K562 (cell line): ENCODE measurements at regions not wholly inside any gene's neighbourhood (a gene's known extent, or its start where the extent isn't known, plus 50 kb on each side); places are given as distances from the start of the nearest gene placed in this dataset.

Experiments
- ATAC-seq: fragments of 200-7000 bp; cut with Tn5 transposase; 3 replicates; pipeline ENCODE4 v1.9.1; 2020; ENCODE audit warnings: moderate library complexity
- BruUV-seq: library from RNA; stranded (reverse); fragments of 400-500 nt; replicated peaks from 2 replicates; lab custom pipeline; 2021; lab: Mats Ljungman, UMichigan
- CTCF ChIA-PET: fragments of 300-600 bp; formaldehyde crosslinking; extraction: SDS; loops from one replicate; lab custom pipeline; 2021; ENCODE audit warnings: low intra/inter-chr PET ratio; lab: Yijun Ruan, JAX
- POLR2A ChIA-PET: fragments of 300-600, 350-650 bp; sonication (Branson Sonifier 250); formaldehyde crosslinking; extraction: SDS; loops from one replicate; lab custom pipeline; 2021; ENCODE audit warnings: antibody characterized with exemption, inconsistent platforms; lab: Yijun Ruan, JAX
- DNase-seq, 4 experiments: peaks; one replicate each; pipeline versions ENCODE4 v3.0.0 to v3.0.0-alpha.2; 2011 to 2018; ENCODE audit warnings: low spot score in 3 of 4, mixed read lengths in 3 of 4; ENCODE audit errors: extremely low read depth in 1 of 4
- FAIRE-seq: peaks from 2 replicates; lab custom pipeline; 2011; peaks lifted over from hg19 to GRCh38; lab: Jason Lieb, UNC
- H2AFZ ChIP-seq: 2 replicates; pipeline ENCODE4 v1.6.0; 2011; ENCODE audit warnings: low read depth, low read length, control low read depth, inconsistent platforms
- H3K27ac ChIP-seq: fragments of 200-600 bp; 3 replicates; pipeline ENCODE4 v1.8.0; 2011; ENCODE audit warnings: low read depth, mild to moderate bottlenecking, control low read depth, inconsistent platforms, low read length, moderate library complexity, mixed read lengths; ENCODE audit errors: extremely low read depth
- H3K27me3 ChIP-seq, 2 experiments: fragments of 300-600 bp in 1 of 2; 2 replicates in 1 of 2; 3 replicates in 1 of 2; pipeline versions ENCODE4 v1.6.0 to v1.8.0; 2011; ENCODE audit warnings: inconsistent platforms in 2 of 2, low read length in 2 of 2, mild to moderate bottlenecking in 1 of 2, mixed read lengths in 1 of 2, moderate library complexity in 1 of 2; ENCODE audit not compliant: control insufficient read depth in 2 of 2, insufficient read depth in 2 of 2
- H3K36me3 ChIP-seq: fragments of 300-600 bp; 3 replicates; pipeline ENCODE4 v1.8.0; 2011; ENCODE audit warnings: mild to moderate bottlenecking, low read length, inconsistent platforms; ENCODE audit not compliant: control insufficient read depth, insufficient read depth
- H3K4me1 ChIP-seq, 2 experiments: fragments of 200-600 bp in 1 of 2; replicated peaks in 1 of 2; 2 replicates in 1 of 2; 3 replicates in 1 of 2; pipeline versions ENCODE4 v1.5.1 to v1.8.0; 2011; ENCODE audit warnings: inconsistent platforms in 2 of 2, low read length in 2 of 2, mild to moderate bottlenecking in 1 of 2, mixed read lengths in 1 of 2, moderate library complexity in 1 of 2; ENCODE audit not compliant: control insufficient read depth in 2 of 2, insufficient read depth in 2 of 2
- H3K4me2 ChIP-seq: 2 replicates; pipeline ENCODE4 v1.6.1; 2011; ENCODE audit warnings: low read length, control low read depth, inconsistent platforms, mixed read lengths; ENCODE audit not compliant: insufficient read depth
- H3K4me3 ChIP-seq: fragments of 200-600 bp; sonication (generic), shearing (Covaris generic); 2 replicates; pipeline ENCODE4 v1.5.1; 2016; ENCODE audit warnings: control low read depth, inconsistent platforms
- H3K79me2 ChIP-seq: fragments of 200-600 bp; 3 replicates; pipeline ENCODE4 v1.8.0; 2011; ENCODE audit warnings: low read length, inconsistent platforms; ENCODE audit not compliant: control insufficient read depth, insufficient read depth
- H3K9ac ChIP-seq, 2 experiments: 2 replicates each; pipeline versions ENCODE4 v1.6.0 to v1.6.1; 2011; ENCODE audit warnings: low read depth in 2 of 2, low read length in 2 of 2, control low read depth in 1 of 2, inconsistent platforms in 1 of 2, mild to moderate bottlenecking in 1 of 2, mixed read lengths in 1 of 2; ENCODE audit not compliant: insufficient read depth in 1 of 2
- H3K9me1 ChIP-seq: one replicate; pipeline ENCODE4 v1.6.0; 2011; ENCODE audit warnings: inconsistent platforms, mild to moderate bottlenecking, low read length, moderate library complexity; ENCODE audit not compliant: control insufficient read depth, insufficient read depth
- H3K9me3 ChIP-seq: replicated peaks from 2 replicates; pipeline ENCODE4 v1.5.1; 2011; ENCODE audit warnings: low read depth, low read length, inconsistent platforms; ENCODE audit not compliant: control insufficient read depth, insufficient read depth
- H4K20me1 ChIP-seq: replicated peaks from 2 replicates; pipeline ENCODE4 v1.6.1; 2011; ENCODE audit warnings: low read length, inconsistent platforms, mixed read lengths; ENCODE audit not compliant: control insufficient read depth, insufficient read depth
- CXXC5 ChIP-seq: fragments of 250-450 bp; sonication (Bioruptor Pico); IDR thresholded peaks from 2 replicates; pipeline ENCODE4 v1.8.0; 2022; ENCODE audit warnings: inconsistent platforms, mild to moderate bottlenecking, moderate library complexity
- FOXM1 ChIP-seq, 2 experiments: fragments of 450-650 bp in 1 of 2; sonication (generic) in 1 of 2; formaldehyde crosslinking in 1 of 2; IDR thresholded peaks; 2 replicates each; pipeline versions ENCODE4 v1.6.1 to v1.9.0; 2017 to 2022; ENCODE audit warnings: low read depth in 2 of 2, mild to moderate bottlenecking in 2 of 2, missing genetic modification reagents in 1 of 2, moderate library complexity in 1 of 2
- KLF6 ChIP-seq: fragments of 250-450 bp; sonication (Bioruptor Pico); IDR thresholded peaks from 2 replicates; pipeline ENCODE4 v1.4.0; 2020; ENCODE audit warnings: mild to moderate bottlenecking, moderate library complexity, borderline replicate concordance
- NFIC ChIP-seq: fragments of 450-650 bp; IDR thresholded peaks from 2 replicates; pipeline ENCODE4 v1.6.1; 2017; ENCODE audit warnings: mild to moderate bottlenecking, inconsistent platforms
- POU5F1 ChIP-seq: fragments of 150-350 bp; IDR thresholded peaks from 2 replicates; pipeline ENCODE4 v1.6.1; 2014; ENCODE audit warnings: borderline replicate concordance, low read length, low read depth, mild to moderate bottlenecking; ENCODE audit not compliant: partially characterized antibody
- SLC30A9 ChIP-seq: fragments of 250-450 bp; sonication (Bioruptor Pico); IDR thresholded peaks from 2 replicates; pipeline ENCODE4 v1.8.0; 2022; ENCODE audit warnings: mild to moderate bottlenecking, moderate library complexity
- SMC3 ChIP-seq: conservative IDR thresholded peaks from 2 replicates; pipeline ENCODE4 v1.6.1; 2011; ENCODE audit warnings: low read depth, low read length, improper control_type of control experiment; ENCODE audit not compliant: insufficient read depth
- SRSF3 ChIP-seq: fragments of 200-400 bp; formaldehyde crosslinking; IDR thresholded peaks from 2 replicates; pipeline ENCODE4 v1.6.1; 2016; ENCODE audit warnings: mild to moderate bottlenecking, low read length, moderate library complexity; ENCODE audit not compliant: insufficient read depth
- TEAD2 ChIP-seq: fragments of 450-650 bp; IDR thresholded peaks from 2 replicates; pipeline ENCODE4 v1.6.1; 2016; ENCODE audit warnings: missing genetic modification characterization, control low read depth, missing compliant biosample characterization
- XRCC3 ChIP-seq: fragments of 450-650 bp; IDR thresholded peaks from 2 replicates; pipeline ENCODE4 v1.6.1; 2017; ENCODE audit warnings: mild to moderate bottlenecking, moderate library complexity
- ZNF165 ChIP-seq: fragments of 250-450 bp; sonication (Bioruptor Pico); IDR thresholded peaks from 2 replicates; pipeline ENCODE4 v1.4.0; 2020; ENCODE audit warnings: borderline replicate concordance
- ZNF24 ChIP-seq: fragments of 450-650 bp; IDR thresholded peaks from 2 replicates; pipeline ENCODE4 v1.6.1; 2016
- WGBS: fragments of 100-300 bp; shearing (Covaris generic); methylation state at CpG from one replicate; pipeline ENCODE4 v1.1.6; 2016; ENCODE audit warnings: low coverage, mixed read lengths; ENCODE audit not compliant: insufficient coverage; ENCODE audit errors: missing lambda C conversion rate; 5-methylcytosine and 5-hydroxymethylcytosine counted together
- in situ Hi-C: fragments of 300-500 bp; cut with MboI; formaldehyde crosslinking; loops from 4 replicates; pipeline ENCODE4 v1.15.0; 2018; ENCODE audit warnings: inconsistent platforms, mixed read lengths
- intact Hi-C: fragments of 100-400 bp; cut with micrococcal nuclease; formaldehyde crosslinking; loops from 2 replicates; pipeline ENCODE4 v1.14.2; 2022
- TF ChIP-seq, protein P1 (sequence below): sonication (generic); formaldehyde crosslinking; IDR thresholded peaks from 2 replicates; pipeline ENCODE4 v1.9.0; 2022; ENCODE audit warnings: mild to moderate bottlenecking, missing genetic modification reagents
- TF ChIP-seq, protein P2 (sequence below), 2 experiments: fragments of 450-650 bp in 1 of 2; sonication (generic) in 1 of 2; formaldehyde crosslinking; conservative IDR thresholded peaks; 2 replicates each; pipeline versions ENCODE4 v1.4.0 to v1.8.1; 2020 to 2022; ENCODE audit warnings: mild to moderate bottlenecking in 1 of 2, missing genetic modification reagents in 1 of 2
- TF ChIP-seq, protein P3 (sequence below): fragments of 250-450 bp; sonication (Bioruptor Pico); IDR thresholded peaks from 2 replicates; pipeline ENCODE4 v1.8.0; 2021; ENCODE audit warnings: moderate library complexity, mild to moderate bottlenecking, inconsistent platforms
- TF ChIP-seq, protein P4 (sequence below), 2 experiments: IDR thresholded peaks; 2 replicates each; pipeline ENCODE4 v1.6.1; 2012; ENCODE audit warnings: improper control_type of control experiment in 2 of 2, low read depth in 2 of 2, low read length in 2 of 2, borderline replicate concordance in 1 of 2
- TF ChIP-seq, protein P5 (sequence below): sonication (generic); formaldehyde crosslinking; IDR thresholded peaks from 2 replicates; pipeline ENCODE4 v1.8.0; 2022; ENCODE audit warnings: mild to moderate bottlenecking, low read depth, missing genetic modification reagents

DNA sequence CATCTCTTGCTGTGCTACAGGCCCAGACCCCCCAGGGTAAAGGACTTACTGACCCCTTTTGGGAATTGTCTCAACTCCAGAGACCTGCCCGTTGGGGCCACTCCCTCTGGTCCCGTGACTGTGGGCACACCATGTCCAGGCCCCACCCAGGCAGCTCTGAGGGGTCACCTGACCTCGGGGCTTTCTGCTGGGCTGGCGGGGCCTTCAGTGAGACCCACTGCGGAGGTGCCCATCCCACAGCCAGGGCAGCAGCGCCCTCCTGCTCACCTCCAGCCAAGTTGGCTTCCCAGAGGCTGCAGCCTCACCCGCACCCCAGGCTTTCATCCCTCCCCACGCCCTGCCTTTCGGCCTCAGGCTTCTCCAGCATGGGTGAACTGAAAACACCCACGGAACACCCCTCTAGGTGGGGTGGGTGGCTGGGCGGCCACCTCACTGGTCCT is 147.2 kb downstream of the DNAJB6 start:
- peaks cover 38 to 73% of the 10 kb centered on the region in 2 experiments for H3K27me3 ChIP-seq
- H3K36me3 ChIP-seq: no peaks in the 10 kb centered on the region
- FAIRE-seq: no peak
- ATAC-seq: no peak
- H3K27ac ChIP-seq: no peak overlapping the region
- ChIA-PET CTCF (no interaction called here), POLR2A (interaction anchor here (0.5 to 0.6 kb wide), 3 partner anchors 46 to 583 kb away, joined by 3 to 4 read pairs (median 3); no protein-coding TSS in a partner anchor)
- intact Hi-C loops (no loop called here), in situ Hi-C loops (no loop called here)
- H3K9me1 ChIP-seq: peaks cover 2% of the 10 kb centered on the region
- BruUV-seq: no TSS peak
- H4K20me1 ChIP-seq: peaks cover 15% of the 10 kb centered on the region; the same call in 1 of the 2 replicates
- H2AFZ ChIP-seq: no peak overlapping the region
- DNase-seq: no peak
- H3K4me3 ChIP-seq: no peak overlapping the region
- H3K4me2 ChIP-seq: no peak overlapping the region
- H3K4me1 ChIP-seq: peaks cover 0 to 3% of the 10 kb centered on the region in 2 experiments; a peak in 1 of 5 replicates
- WGBS: 2% methylated on average over 11 of the region's 11 CpGs
- H3K9ac ChIP-seq: no peak overlapping the region
- H3K9me3 ChIP-seq: peaks cover 7% of the 10 kb centered on the region; the same call in 1 of the 2 replicates
- no peaks in the 10 kb centered on the region for H3K79me2 ChIP-seq
- TF ChIP-seq, protein P1, sequence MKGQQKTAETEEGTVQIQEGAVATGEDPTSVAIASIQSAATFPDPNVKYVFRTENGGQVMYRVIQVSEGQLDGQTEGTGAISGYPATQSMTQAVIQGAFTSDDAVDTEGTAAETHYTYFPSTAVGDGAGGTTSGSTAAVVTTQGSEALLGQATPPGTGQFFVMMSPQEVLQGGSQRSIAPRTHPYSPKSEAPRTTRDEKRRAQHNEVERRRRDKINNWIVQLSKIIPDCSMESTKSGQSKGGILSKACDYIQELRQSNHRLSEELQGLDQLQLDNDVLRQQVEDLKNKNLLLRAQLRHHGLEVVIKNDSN (CRISPR knock-in tag): no peak
- TF ChIP-seq KLF6 (CRISPR knock-in tag) (no peak), FOXM1 (IDR thresholded peaks at IDR 0.05; ENCODE audit: low read depth) (no peak), FOXM1 (CRISPR knock-in tag; IDR thresholded peaks at IDR 0.05; ENCODE audit: low read depth) (no peak), SRSF3 (no peak), ZNF165 (no peak), TEAD2 (tag) (no peak), SLC30A9 (CRISPR knock-in tag) (no peak), ZNF24 (no peak), CXXC5 (CRISPR knock-in tag) (no peak), POU5F1 (no peak), NFIC (no peak), XRCC3 (no peak), SMC3 (no peak)
- TF ChIP-seq, protein P2, sequence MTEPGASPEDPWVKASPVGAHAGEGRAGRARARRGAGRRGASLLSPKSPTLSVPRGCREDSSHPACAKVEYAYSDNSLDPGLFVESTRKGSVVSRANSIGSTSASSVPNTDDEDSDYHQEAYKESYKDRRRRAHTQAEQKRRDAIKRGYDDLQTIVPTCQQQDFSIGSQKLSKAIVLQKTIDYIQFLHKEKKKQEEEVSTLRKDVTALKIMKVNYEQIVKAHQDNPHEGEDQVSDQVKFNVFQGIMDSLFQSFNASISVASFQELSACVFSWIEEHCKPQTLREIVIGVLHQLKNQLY (CRISPR knock-in tag; conservative IDR thresholded peaks at IDR 0.05): no peak
- TF ChIP-seq, protein P3, sequence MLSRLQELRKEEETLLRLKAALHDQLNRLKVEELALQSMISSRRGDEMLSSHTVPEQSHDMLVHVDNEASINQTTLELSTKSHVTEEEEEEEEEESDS (CRISPR knock-in tag): no peak
- TF ChIP-seq, protein P4, sequence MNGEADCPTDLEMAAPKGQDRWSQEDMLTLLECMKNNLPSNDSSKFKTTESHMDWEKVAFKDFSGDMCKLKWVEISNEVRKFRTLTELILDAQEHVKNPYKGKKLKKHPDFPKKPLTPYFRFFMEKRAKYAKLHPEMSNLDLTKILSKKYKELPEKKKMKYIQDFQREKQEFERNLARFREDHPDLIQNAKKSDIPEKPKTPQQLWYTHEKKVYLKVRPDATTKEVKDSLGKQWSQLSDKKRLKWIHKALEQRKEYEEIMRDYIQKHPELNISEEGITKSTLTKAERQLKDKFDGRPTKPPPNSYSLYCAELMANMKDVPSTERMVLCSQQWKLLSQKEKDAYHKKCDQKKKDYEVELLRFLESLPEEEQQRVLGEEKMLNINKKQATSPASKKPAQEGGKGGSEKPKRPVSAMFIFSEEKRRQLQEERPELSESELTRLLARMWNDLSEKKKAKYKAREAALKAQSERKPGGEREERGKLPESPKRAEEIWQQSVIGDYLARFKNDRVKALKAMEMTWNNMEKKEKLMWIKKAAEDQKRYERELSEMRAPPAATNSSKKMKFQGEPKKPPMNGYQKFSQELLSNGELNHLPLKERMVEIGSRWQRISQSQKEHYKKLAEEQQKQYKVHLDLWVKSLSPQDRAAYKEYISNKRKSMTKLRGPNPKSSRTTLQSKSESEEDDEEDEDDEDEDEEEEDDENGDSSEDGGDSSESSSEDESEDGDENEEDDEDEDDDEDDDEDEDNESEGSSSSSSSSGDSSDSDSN (IDR thresholded peaks at IDR 0.05; ENCODE audit: borderline replicate concordance in 1 of 2, low read depth in 2 of 2, low read length in 2 of 2): no peak
- TF ChIP-seq, protein P5, sequence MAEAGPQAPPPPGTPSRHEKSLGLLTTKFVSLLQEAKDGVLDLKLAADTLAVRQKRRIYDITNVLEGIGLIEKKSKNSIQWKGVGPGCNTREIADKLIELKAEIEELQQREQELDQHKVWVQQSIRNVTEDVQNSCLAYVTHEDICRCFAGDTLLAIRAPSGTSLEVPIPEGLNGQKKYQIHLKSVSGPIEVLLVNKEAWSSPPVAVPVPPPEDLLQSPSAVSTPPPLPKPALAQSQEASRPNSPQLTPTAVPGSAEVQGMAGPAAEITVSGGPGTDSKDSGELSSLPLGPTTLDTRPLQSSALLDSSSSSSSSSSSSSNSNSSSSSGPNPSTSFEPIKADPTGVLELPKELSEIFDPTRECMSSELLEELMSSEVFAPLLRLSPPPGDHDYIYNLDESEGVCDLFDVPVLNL (CRISPR knock-in tag): no peak
